Inflammatory macrophage (primary cell): ENCODE measurements at regions not wholly inside any gene's neighbourhood (a gene's known extent, or its start where the extent isn't known, plus 50 kb on each side); places are given as distances from the start of the nearest gene placed in this dataset.
"Not testable (repeated sequence)": the region's sequence is repeated elsewhere in the genome, so short reads cannot be mapped to it uniquely, and the experiment has no call there.

Experiments used
- DNase-seq, 2 donors: peaks; one replicate each; pipeline ENCODE4 v3.0.0-alpha.2; 2020 to 2022

GRCh38 chr4:174400603-174401302 is 117.0 kb downstream of the CEP44 start:
- not testable (repeated sequence) for DNase-seq

GRCh38 chr4:174398728-174399127 is 115.0 kb downstream of the CEP44 start:
- DNase-seq = no peak

GRCh38 chr4:174397366-174398155 is 113.8 kb downstream of the CEP44 start:
- no peak for DNase-seq

GRCh38 chr4:174396599-174397110 is 112.9 kb downstream of the CEP44 start:
- DNase-seq = no peak

GRCh38 chr4:174394915-174395314 is 111.2 kb downstream of the CEP44 start:
- no peak for DNase-seq

GRCh38 chr4:174389439-174389838 is 105.7 kb downstream of the CEP44 start:
- no peak for DNase-seq

GRCh38 chr4:174388461-174389145 is 104.9 kb downstream of the CEP44 start:
- DNase-seq = no peak

GRCh38 chr4:174387721-174388120 is 104.0 kb downstream of the CEP44 start:
- DNase-seq = no peak

GRCh38 chr4:174387143-174387542 is 103.4 kb downstream of the CEP44 start:
- DNase-seq = no peak

GRCh38 chr4:174383783-174384182 is 100.1 kb downstream of the CEP44 start:
- no peak for DNase-seq

GRCh38 chr4:174382938-174383605 is 99.4 kb downstream of the CEP44 start:
- not testable (repeated sequence) for DNase-seq
